Ascending aorta (tissue), 2 donors: ENCODE measurements at regions not wholly inside any gene's neighbourhood (a gene's known extent, or its start where the extent isn't known, plus 50 kb on each side); places are given as distances from the start of the nearest gene placed in this dataset.

ENCODE experiments used
- DNase-seq, 2 donors: peaks; one replicate each; pipeline ENCODE4 v3.0.0-alpha.2; 2019; ENCODE audit warnings: low spot score in 2 of 2
- H3K27ac ChIP-seq, 2 donors: fragments of 200-600 bp; sonication (generic); one replicate each; pipeline ENCODE4 v1.5.1; 2016 to 2017; ENCODE audit warnings: mild to moderate bottlenecking in 1 of 2
- H3K27me3 ChIP-seq: fragments of 200-600 bp; sonication (generic); one replicate; pipeline ENCODE4 v1.5.1; 2017
- H3K36me3 ChIP-seq, 2 donors: fragments of 200-600 bp; sonication (generic); one replicate each; pipeline ENCODE4 v1.5.1; 2016
- H3K4me1 ChIP-seq, 2 donors: fragments of 200-600 bp; sonication (generic); one replicate each; pipeline ENCODE4 v1.5.1; 2016 to 2017; ENCODE audit warnings: mild to moderate bottlenecking in 1 of 2
- H3K4me3 ChIP-seq, 2 donors: fragments of 200-600 bp; sonication (generic); one replicate each; pipeline ENCODE4 v1.5.1; 2016 to 2017; ENCODE audit warnings: mild to moderate bottlenecking in 1 of 2
- H3K9me3 ChIP-seq, 2 donors: fragments of 200-600 bp; sonication (generic); one replicate each; pipeline ENCODE4 v1.5.1; 2016
- CTCF ChIP-seq, 3 experiments: fragments of 200-600 bp in 2 of 3; fragments of 450-650 bp in 1 of 3; sonication (generic) in 2 of 3; IDR thresholded peaks; one replicate each; pipeline ENCODE4 v1.5.1; 2016 to 2019; ENCODE audit warnings: antibody characterized with exemption in 3 of 3, mild to moderate bottlenecking in 1 of 3, moderate library complexity in 1 of 3
- intact Hi-C: fragments of 100-400 bp; cut with DNase I; formaldehyde crosslinking; loops from one replicate; pipeline ENCODE4 v1.15.1; 2023

GRCh38 chr9:78893774-78894401 is 597.0 kb downstream of the PSAT1 start:
- H3K4me3 ChIP-seq: no peak overlapping the region
- H3K9me3 ChIP-seq: no peaks in the 10 kb centered on the region
- no peaks in the 10 kb centered on the region for H3K36me3 ChIP-seq
- intact Hi-C loops: no loop called here
- no peak for TF ChIP-seq CTCF (IDR thresholded peaks at IDR 0.05)
- no peak for DNase-seq
- H3K27ac ChIP-seq: no peak overlapping the region
- H3K27me3 ChIP-seq: no peaks in the 10 kb centered on the region
- H3K4me1 ChIP-seq: no peaks in the 10 kb centered on the region

GRCh38 chr9:78896479-78896878 is 599.6 kb downstream of the PSAT1 start:
- Histone ChIP-seq H3K27me3 (no peaks in the 10 kb centered on the region), H3K4me3 (no peak overlapping the region), H3K4me1 (no peaks in the 10 kb centered on the region), H3K27ac (no peak overlapping the region), H3K9me3 (no peaks in the 10 kb centered on the region), H3K36me3 (no peaks in the 10 kb centered on the region)
- no peak for TF ChIP-seq CTCF (IDR thresholded peaks at IDR 0.05)
- DNase-seq: no peak
- intact Hi-C loops: no loop called here

GRCh38 chr9:78898234-78898633 is 601.3 kb downstream of the PSAT1 start:
- Histone ChIP-seq H3K27ac (no peak overlapping the region), H3K4me1 (no peaks in the 10 kb centered on the region), H3K4me3 (no peak overlapping the region), H3K9me3 (no peaks in the 10 kb centered on the region), H3K27me3 (no peaks in the 10 kb centered on the region), H3K36me3 (no peaks in the 10 kb centered on the region)
- DNase-seq: no peak
- no peak for TF ChIP-seq CTCF (IDR thresholded peaks at IDR 0.05)
- intact Hi-C loops: no loop called here

GRCh38 chr9:78899006-78899405 is 602.1 kb downstream of the PSAT1 start:
- intact Hi-C loops: no loop called here
- Histone ChIP-seq H3K4me1 (no peaks in the 10 kb centered on the region), H3K27ac (no peak overlapping the region), H3K36me3 (no peaks in the 10 kb centered on the region), H3K4me3 (no peak overlapping the region), H3K27me3 (no peaks in the 10 kb centered on the region), H3K9me3 (no peaks in the 10 kb centered on the region)
- no peak for TF ChIP-seq CTCF (IDR thresholded peaks at IDR 0.05)
- DNase-seq: no peak

- no peak for TF ChIP-seq CTCF (IDR thresholded peaks at IDR 0.05)
- DNase-seq: no peak
- H3K36me3 ChIP-seq: no peaks in the 10 kb centered on the region
- intact Hi-C loops: no loop called here
- H3K27ac ChIP-seq: no peak overlapping the region
- no peaks in the 10 kb centered on the region for H3K9me3 ChIP-seq
- H3K27me3 ChIP-seq: no peaks in the 10 kb centered on the region
- H3K4me1 ChIP-seq: no peaks in the 10 kb centered on the region
- H3K4me3 ChIP-seq: no peak overlapping the region
These were observed 603.6 kb downstream of the PSAT1 start for GRCh38 chr9:78900500-78900899.

- Histone ChIP-seq H3K9me3 (no peaks in the 10 kb centered on the region), H3K4me3 (no peak overlapping the region), H3K27ac (no peak overlapping the region), H3K27me3 (no peaks in the 10 kb centered on the region), H3K36me3 (no peaks in the 10 kb centered on the region), H3K4me1 (no peaks in the 10 kb centered on the region)
- intact Hi-C loops: no loop called here
- TF ChIP-seq CTCF (IDR thresholded peaks at IDR 0.05): no peak
- DNase-seq: no peak
These were observed 605.1 kb downstream of the PSAT1 start for GRCh38 chr9:78902051-78902450.
